ENCODE measurements at regions not wholly inside any gene's neighbourhood (a gene's known extent, or its start where the extent isn't known, plus 50 kb on each side); places are given as distances from the start of the nearest gene placed in this dataset.

- TF ChIP-seq, protein P1, sequence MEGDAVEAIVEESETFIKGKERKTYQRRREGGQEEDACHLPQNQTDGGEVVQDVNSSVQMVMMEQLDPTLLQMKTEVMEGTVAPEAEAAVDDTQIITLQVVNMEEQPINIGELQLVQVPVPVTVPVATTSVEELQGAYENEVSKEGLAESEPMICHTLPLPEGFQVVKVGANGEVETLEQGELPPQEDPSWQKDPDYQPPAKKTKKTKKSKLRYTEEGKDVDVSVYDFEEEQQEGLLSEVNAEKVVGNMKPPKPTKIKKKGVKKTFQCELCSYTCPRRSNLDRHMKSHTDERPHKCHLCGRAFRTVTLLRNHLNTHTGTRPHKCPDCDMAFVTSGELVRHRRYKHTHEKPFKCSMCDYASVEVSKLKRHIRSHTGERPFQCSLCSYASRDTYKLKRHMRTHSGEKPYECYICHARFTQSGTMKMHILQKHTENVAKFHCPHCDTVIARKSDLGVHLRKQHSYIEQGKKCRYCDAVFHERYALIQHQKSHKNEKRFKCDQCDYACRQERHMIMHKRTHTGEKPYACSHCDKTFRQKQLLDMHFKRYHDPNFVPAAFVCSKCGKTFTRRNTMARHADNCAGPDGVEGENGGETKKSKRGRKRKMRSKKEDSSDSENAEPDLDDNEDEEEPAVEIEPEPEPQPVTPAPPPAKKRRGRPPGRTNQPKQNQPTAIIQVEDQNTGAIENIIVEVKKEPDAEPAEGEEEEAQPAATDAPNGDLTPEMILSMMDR (IDR thresholded peaks at IDR 0.05): no peak
- TF ChIP-seq POLR2A (IDR thresholded peaks at IDR 0.05): no peak
Observed at GRCh38 chr19:57067440-57067839, 52.3 kb upstream of the USP29 start.

All from transverse colon (tissue), 3 donors.